Skin epidermis (tissue), 12 donors: ENCODE measurements at regions not wholly inside any gene's neighbourhood (a gene's known extent, or its start where the extent isn't known, plus 50 kb on each side); places are given as distances from the start of the nearest gene placed in this dataset.
"Not testable (repeated sequence)": the region's sequence is repeated elsewhere in the genome, so short reads cannot be mapped to it uniquely, and the experiment has no call there.

Experiments used
- H3K27ac ChIP-seq, 21 experiments: fragments of 200-600 bp; sonication (generic) in 11 of 21; one replicate each; pipeline ENCODE4 v1.5.0; 2020; ENCODE audit warnings: mild to moderate bottlenecking in 3 of 21, inconsistent platforms in 2 of 21, moderate library complexity in 2 of 21
- H3K4me3 ChIP-seq, 7 experiments: fragments of 200-600 bp; sonication (generic) in 2 of 7; one replicate each; pipeline ENCODE4 v1.5.0; 2020; ENCODE audit warnings: inconsistent platforms in 2 of 7, mild to moderate bottlenecking in 2 of 7, moderate library complexity in 1 of 7

GRCh38 chr3:177353140-177353539 is 155.9 kb upstream of the TBL1XR1 start:
- no peak overlapping the region for H3K4me3 ChIP-seq
- no peak overlapping the region for H3K27ac ChIP-seq

- H3K27ac ChIP-seq, H3K4me3 ChIP-seq: not testable (repeated sequence)
These were observed 156.6 kb upstream of the TBL1XR1 start for GRCh38 chr3:177353879-177354278.

DNA sequence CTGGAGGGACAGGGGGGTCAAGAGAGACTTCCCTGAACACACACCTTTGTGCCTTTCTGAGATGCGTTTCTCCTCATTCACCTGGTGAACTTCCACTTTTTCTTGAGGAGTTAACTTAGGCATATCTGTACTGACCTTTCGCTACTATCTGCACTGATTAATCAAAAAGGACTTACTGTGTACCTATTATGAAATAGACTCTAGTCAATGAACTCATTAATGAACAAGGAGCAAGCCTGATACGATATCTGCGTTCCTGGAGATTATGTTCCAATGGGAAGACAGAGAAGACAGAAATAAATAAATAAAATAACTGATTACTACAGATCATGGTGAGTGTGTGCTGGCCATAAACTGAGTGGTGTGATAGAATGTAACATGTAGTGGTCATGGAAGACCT is 157.2 kb upstream of the TBL1XR1 start:
- Histone ChIP-seq H3K27ac (no peak overlapping the region), H3K4me3 (no peak overlapping the region)

DNA sequence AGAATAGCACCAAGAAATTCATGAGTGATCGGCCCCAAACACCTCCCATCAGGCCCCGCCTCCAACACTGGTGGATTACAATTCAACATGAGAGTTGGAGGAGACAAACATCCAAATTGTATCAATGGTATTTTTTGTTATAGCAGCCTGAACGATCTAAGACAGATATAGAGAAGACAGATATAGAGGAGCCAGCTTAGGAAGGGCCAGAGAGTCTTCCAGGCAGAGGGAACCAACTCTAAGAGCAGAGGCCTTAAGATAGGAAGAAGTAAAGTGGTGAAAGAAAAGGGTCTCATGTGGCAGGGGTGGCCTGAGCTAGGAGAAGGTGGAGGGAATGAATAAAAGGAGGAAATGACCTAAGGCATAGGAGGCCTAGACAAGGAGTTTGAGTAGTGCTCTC is 158.8 kb upstream of the TBL1XR1 start:
- Histone ChIP-seq H3K4me3 (no peak overlapping the region), H3K27ac (peak overlapping the region in 3 of 21 experiments; percentile 79 to 95 (median 84))

- peak overlapping the region in 20 of 21 experiments; percentile 16 to 95 (median 82) for H3K27ac ChIP-seq
- no peak overlapping the region for H3K4me3 ChIP-seq
These were observed 159.7 kb upstream of the TBL1XR1 start for GRCh38 chr3:177356952-177357351.

DNA sequence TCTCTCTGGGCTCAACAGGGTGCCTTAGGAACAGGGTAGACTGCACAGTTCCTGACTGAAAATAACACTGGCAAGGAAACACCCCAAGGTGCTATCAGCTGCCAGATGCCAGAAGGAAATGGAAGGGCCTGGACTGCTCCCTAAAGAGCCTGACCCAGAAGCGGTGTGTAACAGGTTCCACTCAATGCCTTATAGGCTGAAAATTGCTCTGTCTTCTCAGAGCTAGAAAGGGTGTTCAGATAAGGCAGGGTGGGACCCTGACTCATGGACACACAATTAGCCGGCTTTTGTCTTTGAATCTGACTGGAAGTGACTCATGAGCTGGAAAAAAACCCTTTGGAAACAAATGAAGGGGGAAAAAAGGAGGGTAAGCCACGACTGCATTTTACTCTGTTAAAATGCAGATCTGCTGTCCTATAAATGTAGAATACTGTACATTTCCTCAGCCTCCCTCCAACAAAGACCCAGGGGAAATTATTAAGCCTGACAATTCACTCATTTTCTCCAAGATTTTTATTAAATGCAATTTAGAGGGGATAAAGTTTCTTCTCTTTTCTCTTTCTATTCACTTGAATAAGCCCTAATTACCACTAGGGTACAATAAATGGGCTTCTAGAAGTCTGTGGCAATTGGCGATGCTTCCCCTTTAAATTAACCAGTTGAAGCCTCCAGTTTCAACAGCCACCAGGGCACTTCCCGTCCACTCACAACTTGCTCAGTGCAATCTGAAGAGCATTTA is 160.2 kb upstream of the TBL1XR1 start:
- Histone ChIP-seq H3K4me3 (peak overlapping the region in 1 of 7 experiments; percentile 11), H3K27ac (peak overlapping the region in 20 of 21 experiments; percentile 16 to 95 (median 82))

GRCh38 chr3:177358091-177358976 is 161.1 kb upstream of the TBL1XR1 start:
- Histone ChIP-seq H3K27ac (peak overlapping the region in 20 of 21 experiments; percentile 14 to 95 (median 82)), H3K4me3 (peak overlapping the region in 3 of 7 experiments; percentile 8 to 29 (median 11))

GRCh38 chr3:177358977-177359592 is 161.8 kb upstream of the TBL1XR1 start:
- H3K27ac ChIP-seq = peak overlapping the region; percentile 14 to 95 (median 82)
- peak overlapping the region; percentile 13 to 35 (median 27) for H3K4me3 ChIP-seq

DNA sequence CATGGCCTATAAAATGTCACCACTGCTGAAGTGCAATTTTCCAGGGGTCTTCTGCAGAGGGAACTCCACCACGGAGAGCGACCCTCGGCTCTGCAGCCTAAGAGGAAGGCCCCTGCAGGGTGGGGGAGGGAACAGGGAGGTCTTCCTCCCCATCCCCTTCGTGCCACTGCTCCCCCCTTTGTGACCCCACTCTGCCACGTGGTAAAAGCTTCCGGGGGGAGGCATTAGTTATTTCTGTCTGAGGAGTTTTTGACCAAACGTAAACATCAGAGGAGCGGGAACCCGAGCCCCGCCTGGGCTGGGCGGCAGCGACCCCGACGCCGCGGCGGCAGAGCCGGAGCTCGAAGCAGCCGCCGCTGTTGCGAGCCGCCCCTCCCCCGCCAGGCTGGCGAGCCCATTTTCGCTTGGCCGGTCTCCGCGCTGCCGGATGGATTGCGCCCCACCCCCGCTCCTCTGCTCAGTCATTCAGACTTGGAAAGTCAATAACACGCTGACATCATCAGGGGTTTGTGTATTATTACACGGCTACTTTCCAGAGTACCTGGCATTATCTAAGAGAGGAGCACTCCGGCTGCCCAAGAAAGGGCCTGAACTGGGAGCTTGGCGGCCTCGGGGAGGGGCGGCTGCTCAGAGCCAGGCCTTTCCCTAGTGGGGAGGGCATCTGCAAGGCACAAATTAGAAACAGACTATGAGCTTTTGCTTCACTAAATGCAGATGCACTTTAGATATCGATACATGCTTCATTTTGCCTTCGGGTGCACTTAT is 162.5 kb upstream of the TBL1XR1 start:
- peak overlapping the region; percentile 13 to 35 (median 27) for H3K4me3 ChIP-seq

DNA sequence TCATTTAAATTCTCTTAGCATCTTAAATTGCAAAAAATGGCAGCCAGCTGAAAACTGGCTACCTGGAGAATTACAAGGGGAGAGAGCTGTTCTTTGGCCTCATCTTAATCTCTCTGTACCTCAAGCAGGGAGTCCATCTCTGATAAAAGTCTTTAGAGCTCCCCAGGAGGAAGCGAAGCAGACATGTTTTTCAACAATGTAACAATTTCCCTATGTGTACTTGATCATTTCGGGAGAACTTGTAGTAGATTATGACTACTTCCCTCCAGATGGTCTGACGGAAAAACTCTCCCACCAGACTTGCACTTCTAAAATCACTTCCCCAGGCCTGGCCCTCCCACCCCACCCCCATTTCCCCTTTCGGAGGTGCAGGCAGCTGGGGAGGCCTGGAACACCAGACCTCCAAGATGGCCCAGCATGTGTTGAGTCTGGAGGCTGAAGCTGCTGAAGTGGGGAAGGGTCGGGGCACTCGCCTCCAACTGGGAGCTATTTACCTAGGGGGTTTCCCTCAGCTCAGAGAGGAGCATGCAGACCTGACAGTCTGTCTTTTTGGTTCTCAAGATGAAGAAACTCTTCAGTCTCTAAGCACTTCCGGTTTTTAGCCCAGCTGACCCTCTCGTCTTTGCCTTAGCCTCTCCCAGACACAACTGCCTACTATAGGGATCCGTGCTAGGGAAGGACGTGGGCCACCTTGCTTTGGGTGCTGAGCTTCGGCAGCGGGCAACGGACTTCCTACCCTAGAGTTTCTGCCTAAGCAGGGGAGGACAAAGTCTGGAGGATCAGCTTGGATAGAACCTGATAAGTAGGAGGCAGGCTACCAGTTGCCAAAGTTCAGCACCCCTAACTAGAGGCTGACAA is 164.0 kb upstream of the TBL1XR1 start:
- Histone ChIP-seq H3K27ac (peak overlapping the region in 19 of 21 experiments; percentile 14 to 95 (median 82)), H3K4me3 (no peak overlapping the region)

More for the DNA sequence above, 162.5 kb upstream of the TBL1XR1 start:
- H3K27ac ChIP-seq = peak overlapping the region in 20 of 21 experiments; percentile 14 to 95 (median 82)

GRCh38 chr3:177362626-177363025 is 165.3 kb upstream of the TBL1XR1 start:
- H3K4me3 ChIP-seq = no peak overlapping the region
- peak overlapping the region in 1 of 21 experiments; percentile 33 for H3K27ac ChIP-seq

GRCh38 chr3:177364236-177364635 is 167.0 kb upstream of the TBL1XR1 start:
- no peak overlapping the region for H3K27ac ChIP-seq
- no peak overlapping the region for H3K4me3 ChIP-seq

DNA sequence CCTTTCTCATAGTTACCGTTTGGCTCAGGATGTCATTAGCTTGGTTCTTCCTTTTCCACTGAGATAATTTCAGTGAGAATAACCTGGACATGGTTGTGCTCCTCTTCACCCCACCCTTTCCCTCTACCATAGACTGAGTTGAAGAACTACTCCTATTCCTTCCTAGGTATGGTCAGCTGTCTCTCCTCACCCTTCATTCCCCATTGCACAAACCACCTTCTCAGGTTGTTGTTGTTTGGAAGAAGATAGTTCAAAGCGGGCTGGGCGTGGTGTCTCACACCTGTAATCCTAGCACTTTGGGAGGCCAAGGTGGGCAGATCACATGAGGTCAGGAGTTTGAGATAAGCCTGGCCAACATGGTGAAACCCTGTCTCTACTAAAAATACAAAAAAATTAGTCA is 168.0 kb upstream of the TBL1XR1 start:
- H3K4me3 ChIP-seq, H3K27ac ChIP-seq: not testable (repeated sequence)

- Histone ChIP-seq H3K27ac (no peak overlapping the region), H3K4me3 (no peak overlapping the region)
These were observed 170.5 kb upstream of the TBL1XR1 start for GRCh38 chr3:177367788-177368187.

- no peak overlapping the region for H3K4me3 ChIP-seq
- H3K27ac ChIP-seq = no peak overlapping the region
These were observed 173.1 kb upstream of the TBL1XR1 start for GRCh38 chr3:177370246-177370822.

DNA sequence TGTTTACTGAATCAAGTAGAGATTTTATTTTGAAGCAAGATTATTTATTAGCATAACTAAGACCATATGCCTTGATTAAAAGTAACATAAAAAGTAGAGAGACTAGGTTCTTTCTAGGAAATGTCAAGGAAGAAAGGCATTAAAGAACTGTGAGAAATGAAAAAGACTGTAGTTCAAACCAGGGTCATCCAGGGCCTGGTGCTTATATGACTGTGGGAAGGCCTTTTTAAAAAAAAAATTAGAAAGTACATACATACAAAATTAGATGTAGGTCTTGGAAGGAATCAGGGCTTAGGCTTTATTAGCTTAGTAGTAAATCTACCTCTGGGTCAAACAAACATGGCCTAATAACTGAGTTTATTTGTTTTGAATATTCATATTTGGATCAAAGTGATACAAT is 173.9 kb upstream of the TBL1XR1 start:
- Histone ChIP-seq H3K4me3 (no peak overlapping the region), H3K27ac (no peak overlapping the region)

- Histone ChIP-seq H3K27ac (no peak overlapping the region), H3K4me3 (no peak overlapping the region)
These were observed 174.6 kb upstream of the TBL1XR1 start for GRCh38 chr3:177371888-177372287.

GRCh38 chr3:177374323-177374722 is 177.0 kb upstream of the TBL1XR1 start:
- no peak overlapping the region for H3K27ac ChIP-seq
- H3K4me3 ChIP-seq = no peak overlapping the region
